PC-3 (cell line): ENCODE measurements at regions not wholly inside any gene's neighbourhood (a gene's known extent, or its start where the extent isn't known, plus 50 kb on each side); places are given as distances from the start of the nearest gene placed in this dataset.

Experiments
- ATAC-seq: fragments of 200-7000 bp; cut with Tn5 transposase; 2 replicates; pipeline ENCODE4 v1.9.1; 2020; ENCODE audit warnings: mild to moderate bottlenecking, moderate library complexity
- BruUV-seq: library from RNA; stranded (reverse); fragments of 400-500 nt; replicated peaks from 2 replicates; lab custom pipeline; 2021; lab: Mats Ljungman, UMichigan
- CTCF ChIA-PET: fragments of 300-600 bp; sonication (Branson Sonifier 250); formaldehyde crosslinking; loops from one replicate; lab custom pipeline; 2022; ENCODE audit warnings: antibody characterized with exemption; lab: Charles Lee
- POLR2A ChIA-PET: fragments of 300-600 bp; sonication (Branson Sonifier 250); formaldehyde crosslinking; loops from one replicate; lab custom pipeline; 2022; ENCODE audit warnings: antibody characterized with exemption; ENCODE audit not compliant: unreplicated experiment; lab: Charles Lee
- DNase-seq: peaks from one replicate; pipeline ENCODE4 v3.0.0-alpha.2; 2015
- H2AFZ ChIP-seq: fragments of 300-600 bp; sonication (generic); 2 replicates; pipeline ENCODE4 v1.6.0; 2016; ENCODE audit warnings: antibody characterized with exemption, low read length
- H3F3A ChIP-seq: fragments of 300-600 bp; sonication (generic); one replicate; pipeline ENCODE4 v1.6.0; 2017; ENCODE audit warnings: antibody characterized with exemption, low read length, control low read depth, mild to moderate bottlenecking; ENCODE audit not compliant: unreplicated experiment
- H3K27ac ChIP-seq: fragments of 300-600 bp; sonication (generic); 2 replicates; pipeline ENCODE4 v1.5.1; 2016; ENCODE audit warnings: mild to moderate bottlenecking, low read length
- H3K27me3 ChIP-seq: fragments of 300-600 bp; sonication (generic); 2 replicates; pipeline ENCODE4 v1.6.1; 2016; ENCODE audit warnings: low read length, mixed read lengths
- H3K36me3 ChIP-seq: fragments of 300-600 bp; sonication (generic); 2 replicates; pipeline ENCODE4 v1.6.1; 2016; ENCODE audit warnings: low read depth, mixed run types, low read length, mixed read lengths
- H3K4me1 ChIP-seq: fragments of 300-600 bp; sonication (generic); 2 replicates; pipeline ENCODE4 v1.5.1; 2016; ENCODE audit warnings: low read length; ENCODE audit not compliant: insufficient read depth
- H3K4me2 ChIP-seq: fragments of 300-600 bp; sonication (generic); 2 replicates; pipeline ENCODE4 v1.6.0; 2016; ENCODE audit warnings: low read length
- H3K4me3 ChIP-seq: fragments of 300-600 bp; sonication (generic); 2 replicates; pipeline ENCODE4 v1.5.1; 2016; ENCODE audit warnings: mild to moderate bottlenecking, low read length, mixed read lengths
- H3K79me2 ChIP-seq: fragments of 300-600 bp; sonication (generic); 2 replicates; pipeline ENCODE4 v1.6.1; 2017; ENCODE audit warnings: low read length, mixed read lengths
- H3K9ac ChIP-seq: fragments of 300-600 bp; sonication (generic); 2 replicates; pipeline ENCODE4 v1.6.0; 2016; ENCODE audit warnings: mild to moderate bottlenecking, low read length
- H3K9me2 ChIP-seq: fragments of 300-600 bp; sonication (generic); replicated peaks from 2 replicates; pipeline ENCODE4 v1.6.1; 2016; ENCODE audit warnings: mixed run types, low read length, mixed read lengths
- H3K9me3 ChIP-seq: fragments of 300-600 bp; sonication (generic); 2 replicates; pipeline ENCODE4 v1.6.1; 2016; ENCODE audit warnings: low read length, mixed read lengths
- H4K20me1 ChIP-seq: fragments of 300-600 bp; sonication (generic); 2 replicates; pipeline ENCODE4 v1.6.1; 2016; ENCODE audit warnings: low read length, mixed read lengths
- EZH2 ChIP-seq: fragments of 300-600 bp; sonication (generic); IDR thresholded peaks from one replicate; pipeline ENCODE4 v1.6.1; 2017; ENCODE audit warnings: antibody characterized with exemption, mild to moderate bottlenecking, low read length; ENCODE audit not compliant: unreplicated experiment
- EZH2phosphoT487 ChIP-seq: fragments of 300-600 bp; sonication (generic); IDR thresholded peaks from 2 replicates; pipeline ENCODE4 v1.6.1; 2018; ENCODE audit warnings: mild to moderate bottlenecking, antibody characterized with exemption, low read length, borderline replicate concordance
- intact Hi-C: fragments of 100-400 bp; cut with micrococcal nuclease; formaldehyde crosslinking; loops from 2 replicates; pipeline ENCODE4 v1.9.0; 2023
- TF ChIP-seq, protein P1 (sequence below): fragments of 300-600 bp; sonication (generic); conservative IDR thresholded peaks from 2 replicates; pipeline ENCODE4 v1.5.1; 2017; ENCODE audit warnings: antibody characterized with exemption, low read depth, mild to moderate bottlenecking, low read length

DNA sequence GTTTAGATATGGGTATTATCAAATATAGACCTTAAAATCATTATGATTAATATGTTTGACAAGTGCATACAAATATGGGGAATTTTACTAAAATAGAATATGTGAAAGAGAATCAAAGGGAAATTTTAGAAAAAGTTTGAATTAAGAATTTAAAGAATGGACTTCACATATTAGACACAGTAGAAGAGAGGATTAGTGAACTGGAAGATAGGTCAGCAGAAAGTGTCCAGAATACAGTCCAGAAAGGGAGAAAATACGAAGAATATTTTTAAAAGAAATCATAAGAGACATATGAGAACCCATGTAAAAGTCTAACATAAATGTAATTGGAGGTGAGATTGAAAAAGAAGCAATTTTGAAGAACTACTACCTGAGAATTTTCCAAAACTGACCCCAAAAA is 139.9 kb downstream of the DTWD1 start:
- POLR2A ChIA-PET: no interaction called here
- Histone ChIP-seq H3K4me2 (no peak overlapping the region), H3K4me1 (no peaks in the 10 kb centered on the region), H3K9ac (no peak overlapping the region), H3K9me3 (peaks cover 8% of the 10 kb centered on the region; the same call in 1 of the 2 replicates), H4K20me1 (no peaks in the 10 kb centered on the region), H3K79me2 (no peaks in the 10 kb centered on the region), H3F3A (no peaks in the 10 kb centered on the region), H3K27me3 (no peaks in the 10 kb centered on the region), H3K27ac (no peak overlapping the region), H2AFZ (no peak overlapping the region), H3K4me3 (no peak overlapping the region), H3K9me2 (no peaks in the 10 kb centered on the region), H3K36me3 (no peaks in the 10 kb centered on the region)
- ATAC-seq (no peak), DNase-seq (no peak)
- intact Hi-C loops: no loop called here
- TF ChIP-seq EZH2phosphoT487 (no peak), EZH2 (no peak)
- TF ChIP-seq, protein P1, sequence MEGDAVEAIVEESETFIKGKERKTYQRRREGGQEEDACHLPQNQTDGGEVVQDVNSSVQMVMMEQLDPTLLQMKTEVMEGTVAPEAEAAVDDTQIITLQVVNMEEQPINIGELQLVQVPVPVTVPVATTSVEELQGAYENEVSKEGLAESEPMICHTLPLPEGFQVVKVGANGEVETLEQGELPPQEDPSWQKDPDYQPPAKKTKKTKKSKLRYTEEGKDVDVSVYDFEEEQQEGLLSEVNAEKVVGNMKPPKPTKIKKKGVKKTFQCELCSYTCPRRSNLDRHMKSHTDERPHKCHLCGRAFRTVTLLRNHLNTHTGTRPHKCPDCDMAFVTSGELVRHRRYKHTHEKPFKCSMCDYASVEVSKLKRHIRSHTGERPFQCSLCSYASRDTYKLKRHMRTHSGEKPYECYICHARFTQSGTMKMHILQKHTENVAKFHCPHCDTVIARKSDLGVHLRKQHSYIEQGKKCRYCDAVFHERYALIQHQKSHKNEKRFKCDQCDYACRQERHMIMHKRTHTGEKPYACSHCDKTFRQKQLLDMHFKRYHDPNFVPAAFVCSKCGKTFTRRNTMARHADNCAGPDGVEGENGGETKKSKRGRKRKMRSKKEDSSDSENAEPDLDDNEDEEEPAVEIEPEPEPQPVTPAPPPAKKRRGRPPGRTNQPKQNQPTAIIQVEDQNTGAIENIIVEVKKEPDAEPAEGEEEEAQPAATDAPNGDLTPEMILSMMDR: no peak
- CTCF ChIA-PET: no interaction called here
- BruUV-seq: no TSS peak

DNA sequence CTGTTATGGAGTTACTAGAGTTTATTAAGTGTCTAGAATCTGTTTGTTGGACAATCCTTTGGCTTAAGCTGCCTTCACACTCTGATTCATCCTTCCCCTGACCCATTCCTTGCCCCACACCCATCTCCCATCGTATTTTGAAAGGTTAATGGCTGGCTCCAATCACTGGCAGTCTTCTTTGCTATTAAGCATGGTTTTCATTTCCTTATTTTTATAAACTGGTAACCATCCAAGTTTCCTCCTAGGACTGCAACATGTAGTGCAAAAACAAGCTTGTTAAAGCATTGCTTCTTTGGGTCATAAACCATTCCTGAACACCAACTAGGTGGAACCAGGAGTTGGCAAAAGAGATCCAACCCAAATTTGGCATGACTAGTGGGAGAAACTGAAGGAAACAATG is 148.4 kb downstream of the DTWD1 start:
- ChIA-PET POLR2A (no interaction called here), CTCF (no interaction called here)
- Histone ChIP-seq H4K20me1 (no peaks in the 10 kb centered on the region), H3K4me1 (no peaks in the 10 kb centered on the region), H3K4me2 (no peak overlapping the region), H3K9ac (no peak overlapping the region), H2AFZ (no peak overlapping the region), H3K27me3 (no peaks in the 10 kb centered on the region), H3K4me3 (no peak overlapping the region), H3K9me3 (peaks cover 8% of the 10 kb centered on the region; the same call in 1 of the 2 replicates), H3K79me2 (no peaks in the 10 kb centered on the region), H3K36me3 (no peaks in the 10 kb centered on the region), H3K27ac (no peak overlapping the region), H3K9me2 (no peaks in the 10 kb centered on the region), H3F3A (no peaks in the 10 kb centered on the region)
- no TSS peak for BruUV-seq
- ATAC-seq: no peak
- intact Hi-C loops: no loop called here
- TF ChIP-seq EZH2 (no peak), EZH2phosphoT487 (no peak)
- TF ChIP-seq, protein P1: no peak
- no peak for DNase-seq

DNA sequence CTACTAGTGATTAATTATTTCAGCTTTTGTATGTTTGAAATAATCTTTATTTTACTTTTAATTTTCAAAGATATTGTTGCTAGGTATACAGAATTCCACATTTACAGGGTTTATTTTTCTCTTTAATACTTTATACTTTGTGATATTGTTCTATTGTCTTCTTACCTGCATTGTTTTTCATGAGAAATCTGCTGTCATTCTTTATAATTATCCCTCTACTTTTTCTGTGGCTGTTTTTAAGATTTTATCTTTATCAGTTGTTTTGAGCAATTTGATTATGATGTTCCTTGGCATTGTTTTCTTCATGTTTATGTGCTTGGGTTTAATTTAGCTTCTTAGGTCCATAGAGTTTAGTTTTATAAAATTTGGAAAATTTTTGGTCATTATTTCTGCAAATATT is 168.6 kb downstream of the DTWD1 start:
- Histone ChIP-seq H3K27me3 (no peaks in the 10 kb centered on the region), H3K79me2 (no peaks in the 10 kb centered on the region), H3K4me2 (no peak overlapping the region), H3K4me3 (no peak overlapping the region), H3K27ac (no peak overlapping the region), H3K36me3 (no peaks in the 10 kb centered on the region), H3F3A (no peaks in the 10 kb centered on the region), H4K20me1 (no peaks in the 10 kb centered on the region), H2AFZ (no peak overlapping the region), H3K9me3 (0 out of 2 replicates have a peak, but pooled peaks cover 6% of the 10 kb centered on the region), H3K4me1 (no peaks in the 10 kb centered on the region), H3K9me2 (no peaks in the 10 kb centered on the region), H3K9ac (no peak overlapping the region)
- BruUV-seq: no TSS peak
- ATAC-seq (no peak), DNase-seq (no peak)
- POLR2A ChIA-PET: no interaction called here
- TF ChIP-seq EZH2 (no peak), EZH2phosphoT487 (no peak)
- TF ChIP-seq, protein P1: no peak
- CTCF ChIA-PET: no interaction called here
- intact Hi-C loops: no loop called here
